HG02840 (cell line): ENCODE measurements at regions not wholly inside any gene's neighbourhood (a gene's known extent, or its start where the extent isn't known, plus 50 kb on each side); places are given as distances from the start of the nearest gene placed in this dataset.

Source experiments
- ATAC-seq: cut with Tn5 transposase; IDR thresholded peaks from one replicate; pipeline ENCODE4 v1.9.1; 2021; ENCODE audit warnings: mild to moderate bottlenecking, moderate library complexity, moderate number of reproducible peaks; ENCODE audit not compliant: unreplicated experiment, low FRiP score

DNA sequence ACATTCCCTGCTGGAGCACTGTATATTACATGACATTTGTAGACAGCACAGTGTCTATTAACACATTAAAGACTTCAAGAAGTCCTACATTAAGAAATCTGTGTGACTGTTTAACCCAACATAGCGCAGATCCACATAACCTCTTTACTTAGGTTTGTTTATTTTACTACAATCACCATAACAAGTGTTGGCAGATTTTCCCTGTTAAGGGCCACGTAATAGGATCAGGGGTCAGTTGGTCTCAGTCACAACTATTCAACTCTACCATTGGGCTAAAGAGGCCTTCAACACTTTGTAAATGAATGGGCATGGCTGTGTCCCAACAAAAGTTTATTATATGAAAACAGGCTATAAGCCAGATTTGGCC lies 51.3 kb upstream of the ADORA2B start:
- no peak for ATAC-seq

DNA sequence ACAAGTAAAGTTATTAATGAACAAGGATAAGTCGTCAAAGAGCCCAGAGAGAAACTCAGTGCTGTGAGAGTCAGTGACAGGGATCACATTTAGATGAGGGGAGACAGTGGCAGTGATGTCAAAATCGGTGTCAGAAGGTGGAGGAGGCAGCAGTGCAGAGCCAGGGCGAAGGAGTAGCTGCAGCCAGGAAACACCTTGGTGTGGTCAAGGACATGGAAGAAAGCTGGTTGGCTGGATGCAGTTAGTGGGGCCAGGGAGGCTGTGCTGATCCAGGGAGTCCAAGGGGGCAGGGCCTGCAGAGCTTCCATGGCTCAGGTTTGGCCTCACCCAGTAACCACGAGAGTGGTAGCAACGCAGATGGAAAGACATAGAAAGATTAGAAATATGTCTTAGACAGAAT lies 50.7 kb upstream of the ADORA2B start:
- ATAC-seq: no peak

DNA sequence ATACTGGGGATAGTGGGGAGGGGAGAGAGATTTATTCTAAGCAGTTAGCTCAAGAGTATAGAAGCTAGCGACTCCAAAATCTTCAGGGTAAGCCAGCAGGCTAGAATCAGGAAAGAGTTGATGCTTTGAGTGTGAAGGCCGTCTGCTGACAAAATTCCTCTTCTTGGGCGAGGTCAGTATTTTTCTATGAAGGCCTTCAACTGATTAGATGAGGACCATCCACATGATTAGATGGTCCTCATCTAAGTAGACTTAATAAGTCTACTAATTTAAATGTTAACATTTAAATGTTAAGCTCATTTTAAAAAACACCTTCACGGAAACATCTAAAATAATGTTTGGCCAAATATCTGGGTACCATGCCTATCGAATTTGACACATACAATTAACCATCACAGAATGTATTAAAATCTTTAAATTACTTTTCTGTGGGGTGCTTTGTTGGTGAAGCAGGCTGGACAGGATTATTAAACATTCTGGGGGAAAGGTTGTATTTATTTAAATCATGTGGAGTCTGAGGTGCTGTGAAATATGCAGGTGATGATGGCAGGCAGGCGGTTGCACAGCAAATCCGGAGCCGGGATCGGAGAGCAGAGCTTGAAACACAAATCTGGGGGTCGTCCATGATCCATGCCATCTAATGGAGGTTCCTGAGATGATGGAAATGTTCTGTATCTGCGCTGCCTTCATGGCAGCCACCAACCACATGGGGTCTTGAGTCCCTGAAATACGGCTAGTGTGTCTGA lies 49.8 kb upstream of the ADORA2B start:
- no peak for ATAC-seq
